ENCODE measurements at regions not wholly inside any gene's neighbourhood (a gene's known extent, or its start where the extent isn't known, plus 50 kb on each side); places are given as distances from the start of the nearest gene placed in this dataset.

GRCh38 chr5:38188591-38188990 lies 69.8 kb upstream of the EGFLAM start:
- 67 to 74% methylated on average over 6 of the region's 6 CpGs for WGBS, 2 donors
- TF ChIP-seq, protein P1, sequence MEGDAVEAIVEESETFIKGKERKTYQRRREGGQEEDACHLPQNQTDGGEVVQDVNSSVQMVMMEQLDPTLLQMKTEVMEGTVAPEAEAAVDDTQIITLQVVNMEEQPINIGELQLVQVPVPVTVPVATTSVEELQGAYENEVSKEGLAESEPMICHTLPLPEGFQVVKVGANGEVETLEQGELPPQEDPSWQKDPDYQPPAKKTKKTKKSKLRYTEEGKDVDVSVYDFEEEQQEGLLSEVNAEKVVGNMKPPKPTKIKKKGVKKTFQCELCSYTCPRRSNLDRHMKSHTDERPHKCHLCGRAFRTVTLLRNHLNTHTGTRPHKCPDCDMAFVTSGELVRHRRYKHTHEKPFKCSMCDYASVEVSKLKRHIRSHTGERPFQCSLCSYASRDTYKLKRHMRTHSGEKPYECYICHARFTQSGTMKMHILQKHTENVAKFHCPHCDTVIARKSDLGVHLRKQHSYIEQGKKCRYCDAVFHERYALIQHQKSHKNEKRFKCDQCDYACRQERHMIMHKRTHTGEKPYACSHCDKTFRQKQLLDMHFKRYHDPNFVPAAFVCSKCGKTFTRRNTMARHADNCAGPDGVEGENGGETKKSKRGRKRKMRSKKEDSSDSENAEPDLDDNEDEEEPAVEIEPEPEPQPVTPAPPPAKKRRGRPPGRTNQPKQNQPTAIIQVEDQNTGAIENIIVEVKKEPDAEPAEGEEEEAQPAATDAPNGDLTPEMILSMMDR (IDR thresholded peaks at IDR 0.05; ENCODE audit: control extremely low read depth, extremely low read depth) = no peak
- DNase-seq = no peak

DNA sequence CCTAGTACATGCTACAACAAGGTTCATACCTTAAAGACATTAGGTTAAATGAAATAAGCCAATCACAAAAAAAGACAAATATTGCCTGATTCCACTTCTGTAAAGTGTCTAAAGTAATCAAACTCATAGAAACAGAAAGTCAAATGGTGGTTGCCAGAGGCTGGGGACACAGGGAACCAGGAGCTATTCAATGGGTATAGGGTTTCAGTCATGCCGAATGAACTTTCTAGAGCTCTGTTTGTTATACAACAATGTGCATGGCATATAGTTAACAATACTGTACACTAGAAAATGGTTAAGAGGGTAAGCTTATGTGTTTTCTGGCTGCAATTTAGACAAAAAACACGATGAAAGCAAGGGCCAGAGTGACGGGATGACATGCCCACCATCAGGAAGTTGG lies 70.8 kb upstream of the EGFLAM start:
- Histone ChIP-seq H3K27ac (ENCODE audit: low read depth in 1 of 2, low read length in 1 of 2) (no peak overlapping the region), H3K9me3 (ENCODE audit: control insufficient read depth in 4 of 4, insufficient read depth in 3 of 4, low read length in 3 of 4) (peaks cover 0 to 2% (median 0%) of the 10 kb centered on the region in 4 donors), H3K4me1 (ENCODE audit: control insufficient read depth in 5 of 5, insufficient read depth in 5 of 5, low read length in 5 of 5) (no peaks in the 10 kb centered on the region), H3K27me3 (ENCODE audit: control insufficient read depth in 3 of 3, insufficient read depth in 3 of 3, low read length in 2 of 3) (peaks cover 2 to 11% (median 8%) of the 10 kb centered on the region in 3 donors), H3K36me3 (ENCODE audit: control insufficient read depth in 4 of 4, insufficient read depth in 4 of 4, low read length in 4 of 4) (no peaks in the 10 kb centered on the region), H3K9ac (ENCODE audit: insufficient read depth in 1 of 2, low read length in 2 of 2) (no peak overlapping the region), H3K4me3 (no peak overlapping the region)
- TF ChIP-seq, protein P1 (IDR thresholded peaks at IDR 0.05; ENCODE audit: control extremely low read depth, extremely low read depth) = no peak
- DNase-seq = no peak
- WGBS, 2 donors = 71 to 77% methylated on average over 3 of the region's 3 CpGs
- no peak for ATAC-seq (ENCODE audit: insufficient read depth, low FRiP score)

More at GRCh38 chr5:38188591-38188990, 69.8 kb upstream of the EGFLAM start:
- H3K36me3 ChIP-seq (ENCODE audit: control insufficient read depth in 4 of 4, insufficient read depth in 4 of 4, low read length in 4 of 4) = no peaks in the 10 kb centered on the region
- no peaks in the 10 kb centered on the region for H3K4me1 ChIP-seq (ENCODE audit: control insufficient read depth in 5 of 5, insufficient read depth in 5 of 5, low read length in 5 of 5)
- no peak for ATAC-seq (ENCODE audit: insufficient read depth, low FRiP score)
- H3K9me3 ChIP-seq (ENCODE audit: control insufficient read depth in 4 of 4, insufficient read depth in 3 of 4, low read length in 3 of 4) = no peaks in the 10 kb centered on the region
- no peak overlapping the region for H3K9ac ChIP-seq (ENCODE audit: insufficient read depth in 1 of 2, low read length in 2 of 2)
- peaks cover 2 to 16% (median 15%) of the 10 kb centered on the region in 3 donors for H3K27me3 ChIP-seq (ENCODE audit: control insufficient read depth in 3 of 3, insufficient read depth in 3 of 3, low read length in 2 of 3)
- H3K27ac ChIP-seq (ENCODE audit: low read depth in 1 of 2, low read length in 1 of 2) = no peak overlapping the region
- no peak overlapping the region for H3K4me3 ChIP-seq

DNA sequence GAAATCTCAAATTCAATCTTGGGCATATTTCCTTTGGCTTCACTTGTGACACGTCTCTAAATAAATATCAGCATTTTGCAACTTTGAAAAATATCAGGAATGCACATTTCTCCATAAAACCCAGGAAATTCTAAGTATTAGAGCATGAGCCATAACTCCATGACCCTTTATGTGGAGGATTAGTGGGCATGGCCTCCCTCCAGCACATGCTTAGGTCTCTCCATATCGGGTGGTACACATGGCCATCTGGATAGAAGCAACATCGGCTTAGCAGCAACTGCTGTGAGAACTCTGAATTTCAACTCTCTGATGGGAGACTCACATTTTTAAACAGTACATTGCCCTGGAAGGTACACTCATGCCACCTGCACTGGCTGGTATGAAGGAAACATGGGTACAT lies 73.7 kb upstream of the EGFLAM start:
- DNase-seq (no peak), ATAC-seq (ENCODE audit: insufficient read depth, low FRiP score) (no peak)
- Histone ChIP-seq H3K27ac (ENCODE audit: low read depth in 1 of 2, low read length in 1 of 2) (no peak overlapping the region), H3K27me3 (ENCODE audit: control insufficient read depth in 3 of 3, insufficient read depth in 3 of 3, low read length in 2 of 3) (peaks cover 2 to 9% (median 4%) of the 10 kb centered on the region in 3 donors), H3K9ac (ENCODE audit: insufficient read depth in 1 of 2, low read length in 2 of 2) (no peak overlapping the region), H3K36me3 (ENCODE audit: control insufficient read depth in 4 of 4, insufficient read depth in 4 of 4, low read length in 4 of 4) (no peaks in the 10 kb centered on the region), H3K4me1 (ENCODE audit: control insufficient read depth in 5 of 5, insufficient read depth in 5 of 5, low read length in 5 of 5) (no peaks in the 10 kb centered on the region), H3K9me3 (ENCODE audit: control insufficient read depth in 4 of 4, insufficient read depth in 3 of 4, low read length in 3 of 4) (peaks cover 0 to 2% (median 0%) of the 10 kb centered on the region in 4 donors), H3K4me3 (no peak overlapping the region)
- TF ChIP-seq, protein P1 (IDR thresholded peaks at IDR 0.05; ENCODE audit: control extremely low read depth, extremely low read depth) = no peak
- 86 to 89% methylated on average over 3 of the region's 3 CpGs for WGBS, 2 donors

- no peak for DNase-seq
- no peak overlapping the region for H3K4me3 ChIP-seq
- H3K27ac ChIP-seq (ENCODE audit: low read depth in 1 of 2, low read length in 1 of 2) = no peak overlapping the region
- no peaks in the 10 kb centered on the region for H3K4me1 ChIP-seq (ENCODE audit: control insufficient read depth in 5 of 5, insufficient read depth in 5 of 5, low read length in 5 of 5)
- TF ChIP-seq, protein P1 (IDR thresholded peaks at IDR 0.05; ENCODE audit: control extremely low read depth, extremely low read depth) = no peak
- no peaks in the 10 kb centered on the region for H3K36me3 ChIP-seq (ENCODE audit: control insufficient read depth in 4 of 4, insufficient read depth in 4 of 4, low read length in 4 of 4)
- no peak for ATAC-seq (ENCODE audit: insufficient read depth, low FRiP score)
- no peak overlapping the region for H3K9ac ChIP-seq (ENCODE audit: insufficient read depth in 1 of 2, low read length in 2 of 2)
- peaks cover 0 to 9% (median 2%) of the 10 kb centered on the region in 3 donors for H3K27me3 ChIP-seq (ENCODE audit: control insufficient read depth in 3 of 3, insufficient read depth in 3 of 3, low read length in 2 of 3)
- H3K9me3 ChIP-seq (ENCODE audit: control insufficient read depth in 4 of 4, insufficient read depth in 3 of 4, low read length in 3 of 4) = peaks cover 0 to 2% (median 0%) of the 10 kb centered on the region in 4 donors
- 88 to 93% methylated on average over 7 of the region's 7 CpGs for WGBS, 2 donors
Measured at GRCh38 chr5:38182991-38183390, 75.4 kb upstream of the EGFLAM start.
